ENCODE measurements at regions not wholly inside any gene's neighbourhood (a gene's known extent, or its start where the extent isn't known, plus 50 kb on each side); places are given as distances from the start of the nearest gene placed in this dataset.
"Not testable (repeated sequence)": the region's sequence is repeated elsewhere in the genome, so short reads cannot be mapped to it uniquely, and the experiment has no call there.

DNA sequence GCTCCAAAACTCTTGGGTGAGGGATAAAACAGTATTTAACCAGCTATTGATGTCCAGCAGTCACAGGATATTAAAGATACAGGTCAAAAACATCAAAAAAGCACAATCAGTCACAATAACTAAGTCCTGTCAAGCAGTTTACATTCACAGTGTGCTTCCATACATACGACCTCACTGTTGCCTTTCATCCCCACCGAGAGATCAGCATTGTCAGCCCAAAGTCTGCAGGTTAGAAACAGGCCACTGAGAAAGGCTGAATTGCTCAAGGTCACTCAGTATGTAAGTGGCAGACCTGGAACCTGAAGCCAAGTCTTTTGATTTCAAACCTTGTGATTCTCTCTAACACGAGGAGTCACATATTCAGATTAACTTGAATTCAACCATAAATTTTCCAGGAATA is 124.9 kb downstream of the GXYLT1 start:
- POLR2A ChIA-PET (ENCODE audit: low non-redundant PET), result no interaction called here
- TF ChIP-seq, protein P1, sequence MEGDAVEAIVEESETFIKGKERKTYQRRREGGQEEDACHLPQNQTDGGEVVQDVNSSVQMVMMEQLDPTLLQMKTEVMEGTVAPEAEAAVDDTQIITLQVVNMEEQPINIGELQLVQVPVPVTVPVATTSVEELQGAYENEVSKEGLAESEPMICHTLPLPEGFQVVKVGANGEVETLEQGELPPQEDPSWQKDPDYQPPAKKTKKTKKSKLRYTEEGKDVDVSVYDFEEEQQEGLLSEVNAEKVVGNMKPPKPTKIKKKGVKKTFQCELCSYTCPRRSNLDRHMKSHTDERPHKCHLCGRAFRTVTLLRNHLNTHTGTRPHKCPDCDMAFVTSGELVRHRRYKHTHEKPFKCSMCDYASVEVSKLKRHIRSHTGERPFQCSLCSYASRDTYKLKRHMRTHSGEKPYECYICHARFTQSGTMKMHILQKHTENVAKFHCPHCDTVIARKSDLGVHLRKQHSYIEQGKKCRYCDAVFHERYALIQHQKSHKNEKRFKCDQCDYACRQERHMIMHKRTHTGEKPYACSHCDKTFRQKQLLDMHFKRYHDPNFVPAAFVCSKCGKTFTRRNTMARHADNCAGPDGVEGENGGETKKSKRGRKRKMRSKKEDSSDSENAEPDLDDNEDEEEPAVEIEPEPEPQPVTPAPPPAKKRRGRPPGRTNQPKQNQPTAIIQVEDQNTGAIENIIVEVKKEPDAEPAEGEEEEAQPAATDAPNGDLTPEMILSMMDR (conservative IDR thresholded peaks at IDR 0.05; ENCODE audit: low read depth), result no peak
- CTCF ChIA-PET, result no interaction called here
- DNase-seq (ENCODE audit: low spot score), result no peak
- no peak overlapping the region for H3K27ac ChIP-seq

DNA sequence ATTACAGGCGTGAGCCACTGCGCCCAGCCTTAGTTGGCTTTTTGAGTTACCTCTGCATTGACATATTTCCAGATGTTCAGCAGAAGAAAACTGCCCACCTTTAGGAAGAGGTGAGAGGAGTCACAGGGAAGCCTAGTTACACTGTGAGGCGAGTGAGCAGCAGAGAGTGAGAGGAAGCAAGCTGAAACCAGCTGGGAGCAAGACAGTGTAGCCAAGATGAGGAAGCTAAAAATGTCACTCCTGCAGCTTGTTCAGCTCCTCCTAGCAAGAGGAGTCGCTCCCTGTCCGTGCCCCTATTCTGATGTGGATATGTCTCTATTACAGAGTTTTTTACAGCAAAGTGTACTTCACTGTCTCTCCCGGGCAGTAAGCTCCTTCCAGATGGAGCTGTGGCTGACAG is 127.6 kb downstream of the GXYLT1 start:
- no peak for DNase-seq (ENCODE audit: low spot score)
- no peak overlapping the region for H3K27ac ChIP-seq
- ChIA-PET POLR2A (ENCODE audit: low non-redundant PET) (no interaction called here), CTCF (interaction anchor here (0.9 kb wide), 1 partner anchor 740 kb away, joined by 3 read pairs; no protein-coding TSS in a partner anchor)
- TF ChIP-seq, protein P1 (conservative IDR thresholded peaks at IDR 0.05; ENCODE audit: low read depth), result no peak

DNA sequence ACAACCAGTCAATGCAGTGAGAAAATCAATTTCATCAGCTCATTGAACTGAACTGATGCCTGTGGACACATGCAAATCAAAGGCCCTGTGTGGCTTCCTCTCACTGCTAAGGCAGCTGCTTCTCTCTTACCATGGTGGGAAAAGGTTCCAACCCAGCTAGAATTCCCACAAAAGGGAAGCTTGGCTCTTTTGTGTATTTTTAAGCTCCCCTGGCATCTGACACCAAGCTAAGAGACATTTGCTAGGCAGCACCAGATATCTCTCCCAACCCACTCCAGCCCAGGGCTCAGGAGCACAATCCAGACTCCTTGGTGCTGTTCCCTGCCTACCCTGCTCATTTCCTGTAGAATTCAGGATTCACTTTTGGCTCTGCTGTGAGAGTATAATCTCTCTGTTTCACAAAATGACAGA is 129.6 kb downstream of the GXYLT1 start:
- no peak for DNase-seq (ENCODE audit: low spot score)
- TF ChIP-seq, protein P1 (conservative IDR thresholded peaks at IDR 0.05; ENCODE audit: low read depth), result no peak
- H3K27ac ChIP-seq, result no peak overlapping the region
- POLR2A ChIA-PET (ENCODE audit: low non-redundant PET), result interaction anchor here (0.6 kb wide), 1 partner anchor 1266 kb away, joined by 5 read pairs; no protein-coding TSS in a partner anchor
- CTCF ChIA-PET, result no interaction called here

DNA sequence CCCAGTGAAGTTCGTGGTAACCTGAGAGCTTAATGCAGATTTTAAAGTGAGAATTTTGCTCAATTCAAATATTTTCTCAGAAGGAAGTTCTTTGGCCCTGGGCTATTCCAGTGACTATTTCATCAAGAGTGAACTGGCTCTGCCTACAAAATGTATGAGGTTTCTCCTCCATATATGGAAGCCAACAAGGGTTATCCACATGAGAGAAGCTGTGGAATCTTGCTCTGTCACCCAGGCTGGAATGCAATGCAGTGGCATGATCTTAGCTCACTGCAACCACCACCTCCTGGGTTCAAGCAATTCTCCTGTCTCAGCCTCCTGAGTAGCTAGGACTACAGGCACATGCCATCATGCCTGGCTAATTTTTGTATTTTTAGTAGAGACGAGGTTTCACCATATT is 132.2 kb downstream of the GXYLT1 start:
- H3K27ac ChIP-seq; DNase-seq (ENCODE audit: low spot score); CTCF ChIA-PET; POLR2A ChIA-PET (ENCODE audit: low non-redundant PET): not testable (repeated sequence)

DNA sequence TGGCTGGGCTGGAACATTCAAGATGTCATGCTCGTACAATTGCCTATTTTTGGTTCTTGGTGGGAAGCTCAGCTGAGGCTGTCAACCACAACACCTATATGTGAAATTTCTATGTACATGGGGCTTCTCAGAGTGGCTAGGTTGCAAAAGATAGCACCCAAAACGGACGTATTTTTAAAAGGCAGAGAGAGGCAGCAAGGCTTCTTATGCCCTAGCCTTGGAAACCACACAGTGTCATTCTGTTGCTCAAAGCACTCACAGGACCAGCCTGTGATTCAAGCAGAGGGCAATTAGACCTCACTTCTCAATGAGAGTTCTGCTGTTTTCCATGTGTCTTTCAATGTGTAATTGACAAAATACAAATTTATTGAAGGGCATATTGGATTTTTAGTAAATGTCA is 134.0 kb downstream of the GXYLT1 start:
- CTCF ChIA-PET, result interaction anchor here (0.7 kb wide), 1 partner anchor 322 kb away, joined by 3 read pairs; no protein-coding TSS in a partner anchor
- H3K27ac ChIP-seq, result no peak overlapping the region
- no peak for DNase-seq (ENCODE audit: low spot score)
- TF ChIP-seq, protein P1 (conservative IDR thresholded peaks at IDR 0.05; ENCODE audit: low read depth), result no peak
- POLR2A ChIA-PET (ENCODE audit: low non-redundant PET), result no interaction called here

DNA sequence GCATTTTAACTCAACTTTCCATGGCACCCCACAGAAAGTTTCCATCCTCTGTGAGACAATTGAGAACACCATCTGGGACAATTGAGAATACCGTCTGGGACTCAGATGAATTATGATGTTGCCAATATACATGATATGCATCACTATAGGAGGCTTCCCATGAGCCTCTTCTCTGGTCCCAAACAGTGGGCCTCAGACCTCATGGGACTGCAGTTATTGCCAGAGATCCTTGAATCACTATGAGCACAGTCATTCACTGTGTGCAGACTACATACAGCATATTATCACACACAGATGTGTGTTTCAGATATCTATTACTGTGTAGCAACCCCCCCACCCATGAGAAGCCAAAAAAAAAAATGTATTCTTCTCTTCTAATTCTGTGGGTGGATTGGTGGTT is 134.4 kb downstream of the GXYLT1 start:
- TF ChIP-seq, protein P1 (conservative IDR thresholded peaks at IDR 0.05; ENCODE audit: low read depth), result no peak
- DNase-seq (ENCODE audit: low spot score), result no peak
- ChIA-PET CTCF (interaction anchor here (0.7 kb wide), 1 partner anchor 322 kb away, joined by 3 read pairs; no protein-coding TSS in a partner anchor), POLR2A (ENCODE audit: low non-redundant PET) (no interaction called here)
- no peak overlapping the region for H3K27ac ChIP-seq

DNA sequence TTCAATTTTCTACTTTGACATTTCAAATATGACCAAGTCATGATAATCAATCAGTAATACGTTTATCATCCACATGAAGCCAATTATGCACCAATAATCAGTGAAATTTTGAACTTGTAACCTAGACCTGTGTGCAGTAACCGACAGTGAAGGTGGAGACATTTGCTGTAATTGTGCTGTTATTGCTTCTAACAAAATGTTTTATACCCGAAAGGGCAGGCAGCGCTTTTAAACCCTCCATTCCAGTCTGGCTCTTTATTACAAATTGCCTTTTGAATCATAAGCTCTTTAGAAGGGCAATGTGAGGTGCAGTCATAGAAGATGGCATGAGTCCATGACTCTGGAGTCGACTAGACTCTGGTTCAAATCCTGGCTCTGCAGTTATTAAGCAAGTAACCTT is 135.7 kb downstream of the GXYLT1 start:
- TF ChIP-seq, protein P1 (conservative IDR thresholded peaks at IDR 0.05; ENCODE audit: low read depth), result no peak
- ChIA-PET CTCF (no interaction called here), POLR2A (ENCODE audit: low non-redundant PET) (no interaction called here)
- no peak for DNase-seq (ENCODE audit: low spot score)
- no peak overlapping the region for H3K27ac ChIP-seq
